ENCODE measurements at regions not wholly inside any gene's neighbourhood (a gene's known extent, or its start where the extent isn't known, plus 50 kb on each side); places are given as distances from the start of the nearest gene placed in this dataset.
A peak's percentile ranks its signal among the peaks of the same experiment; 100 is the strongest.
"Not testable (repeated sequence)": the region's sequence is repeated elsewhere in the genome, so short reads cannot be mapped to it uniquely, and the experiment has no call there.

GRCh38 chr1:222019029-222019428 lies 277.1 kb upstream of the DUSP10 start:
- H3K36me3 ChIP-seq = no peaks in the 10 kb centered on the region
- H3K4me3 ChIP-seq = no peak overlapping the region
- H3K9me3 ChIP-seq = no peaks in the 10 kb centered on the region
- H3K27me3 ChIP-seq = no peaks in the 10 kb centered on the region
- no peak for DNase-seq

- Histone ChIP-seq H3K4me3 (no peak overlapping the region), H3K36me3 (no peaks in the 10 kb centered on the region), H3K27me3 (no peaks in the 10 kb centered on the region), H3K9me3 (no peaks in the 10 kb centered on the region)
- no peak for DNase-seq
Observed at GRCh38 chr1:222018041-222018440, 276.2 kb upstream of the DUSP10 start.

DNA sequence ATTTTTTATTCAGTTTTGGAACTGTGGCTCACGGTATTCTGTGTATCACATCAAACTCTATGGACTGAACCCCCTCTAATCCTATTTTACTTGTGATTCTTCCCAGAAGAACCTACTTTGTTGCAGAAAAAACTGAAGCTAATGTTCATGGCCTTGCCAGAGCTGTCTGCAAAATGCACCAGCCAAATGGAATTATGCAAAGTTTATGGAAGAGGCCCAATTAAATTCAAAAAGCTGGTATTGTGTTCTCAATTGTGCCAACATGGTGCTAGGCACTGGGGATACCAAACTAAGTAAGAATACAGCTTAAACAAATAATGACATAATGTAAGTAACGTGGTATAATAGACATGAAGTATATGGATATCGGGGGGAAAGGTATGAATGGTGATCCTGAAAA lies 273.8 kb upstream of the DUSP10 start:
- Histone ChIP-seq H3K36me3 (no peaks in the 10 kb centered on the region), H3K9me3 (no peaks in the 10 kb centered on the region; the same call in 1 of the 2 replicates), H3K4me3 (no peak overlapping the region), H3K27me3 (no peaks in the 10 kb centered on the region)
- DNase-seq = no peak

DNA sequence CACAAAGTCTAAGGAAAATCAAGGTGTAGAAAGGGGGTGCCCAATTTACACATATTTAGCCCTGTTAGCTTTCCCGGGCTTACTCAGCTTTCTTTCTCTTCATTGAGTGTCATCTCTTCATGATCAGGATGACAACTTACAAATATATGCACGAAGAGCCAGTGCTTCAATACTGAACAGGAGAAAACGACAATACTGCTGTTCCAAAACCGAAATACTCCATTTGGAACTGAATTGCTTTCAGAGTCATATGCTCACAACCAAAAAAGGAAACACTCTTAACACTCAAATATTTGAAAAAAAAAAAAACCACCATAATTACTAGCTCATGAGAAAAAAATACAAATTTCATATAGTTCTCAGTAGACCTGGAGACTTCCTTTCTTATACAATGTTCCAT lies 272.1 kb upstream of the DUSP10 start:
- H3K36me3 ChIP-seq = no peaks in the 10 kb centered on the region
- DNase-seq = no peak
- H3K9me3 ChIP-seq = no peaks in the 10 kb centered on the region; the same call in 1 of the 2 replicates
- no peak overlapping the region for H3K4me3 ChIP-seq
- H3K27me3 ChIP-seq = no peaks in the 10 kb centered on the region

GRCh38 chr1:222012816-222013215 lies 270.9 kb upstream of the DUSP10 start:
- no peaks in the 10 kb centered on the region; the same call in 1 of the 2 replicates for H3K9me3 ChIP-seq
- H3K36me3 ChIP-seq = no peaks in the 10 kb centered on the region
- no peak for DNase-seq
- no peak overlapping the region for H3K4me3 ChIP-seq
- no peaks in the 10 kb centered on the region for H3K27me3 ChIP-seq

DNA sequence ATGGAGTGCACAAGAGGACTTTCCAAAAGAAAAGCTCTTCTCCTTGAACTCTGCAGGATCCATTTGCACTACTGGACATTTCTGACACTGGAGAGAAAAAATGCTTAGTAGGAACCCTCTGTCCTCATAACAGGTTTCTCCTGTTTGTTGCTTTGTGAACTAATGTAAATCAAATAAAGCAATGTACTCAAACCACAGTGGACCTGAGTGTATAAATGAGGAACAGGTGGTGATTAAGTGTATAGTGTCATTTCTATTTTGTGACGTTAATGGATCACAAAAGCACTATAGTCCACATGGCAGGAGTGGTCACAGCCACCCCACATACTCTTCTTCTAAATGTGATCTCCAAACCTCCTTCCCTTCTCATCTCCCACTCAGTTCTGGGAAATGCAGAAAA lies 268.4 kb upstream of the DUSP10 start:
- no peak for DNase-seq
- H3K9me3 ChIP-seq = no peaks in the 10 kb centered on the region; the same call in 1 of the 2 replicates

GRCh38 chr1:222009105-222009730 lies 267.3 kb upstream of the DUSP10 start:
- Histone ChIP-seq H3K27me3 (no peaks in the 10 kb centered on the region), H3K4me3 (no peak overlapping the region), H3K36me3 (no peaks in the 10 kb centered on the region), H3K9me3 (no peaks in the 10 kb centered on the region; the same call in 1 of the 2 replicates)
- DNase-seq = no peak

More for the DNA sequence above, 268.4 kb upstream of the DUSP10 start:
- H3K27me3 ChIP-seq = no peaks in the 10 kb centered on the region
- no peak overlapping the region for H3K4me3 ChIP-seq
- no peaks in the 10 kb centered on the region for H3K36me3 ChIP-seq

DNA sequence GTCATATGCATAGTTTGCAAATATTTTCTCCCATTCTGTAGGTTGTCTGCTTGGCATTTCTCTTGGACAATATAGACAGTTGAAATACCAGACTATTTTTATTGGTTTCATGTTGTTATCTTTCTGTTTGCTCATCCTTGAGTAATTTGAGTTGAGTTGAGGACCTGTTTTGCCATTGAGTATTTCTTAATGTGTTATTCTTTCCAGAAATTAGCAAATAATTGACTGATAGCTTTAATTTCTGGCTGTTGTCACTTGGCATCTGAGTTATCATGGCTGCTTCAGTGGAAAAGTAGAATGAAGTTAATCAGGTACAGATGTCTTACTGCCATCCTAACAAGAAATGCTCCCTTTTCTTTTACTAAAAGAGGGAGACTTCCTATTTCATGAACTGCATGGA lies 264.8 kb upstream of the DUSP10 start:
- Histone ChIP-seq H3K9me3 (no peaks in the 10 kb centered on the region; the same call in 1 of the 2 replicates), H3K4me3 (no peak overlapping the region), H3K27me3 (no peaks in the 10 kb centered on the region), H3K36me3 (no peaks in the 10 kb centered on the region)
- no peak for DNase-seq

DNA sequence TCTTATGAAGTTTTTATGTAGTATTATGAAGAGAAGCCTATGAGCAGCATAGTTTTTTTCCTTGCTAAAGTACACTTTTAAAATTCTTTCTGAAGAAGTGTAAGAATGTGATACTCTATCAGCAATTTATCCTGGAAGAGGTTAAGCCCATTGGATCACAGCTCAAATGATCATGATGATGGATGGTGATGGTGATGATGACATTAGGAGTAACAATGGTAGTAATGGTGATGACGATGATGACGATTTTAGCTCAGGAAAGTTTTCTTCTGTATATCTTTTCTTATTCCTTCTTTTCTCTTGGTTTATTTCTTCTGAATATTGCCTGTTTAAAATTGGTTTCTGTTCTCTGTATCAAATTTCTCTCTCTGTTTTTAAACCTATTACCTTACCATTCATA lies 262.9 kb upstream of the DUSP10 start:
- no peak overlapping the region for H3K4me3 ChIP-seq
- no peaks in the 10 kb centered on the region for H3K27me3 ChIP-seq
- H3K9me3 ChIP-seq = no peaks in the 10 kb centered on the region
- DNase-seq = no peak
- H3K36me3 ChIP-seq = no peaks in the 10 kb centered on the region

DNA sequence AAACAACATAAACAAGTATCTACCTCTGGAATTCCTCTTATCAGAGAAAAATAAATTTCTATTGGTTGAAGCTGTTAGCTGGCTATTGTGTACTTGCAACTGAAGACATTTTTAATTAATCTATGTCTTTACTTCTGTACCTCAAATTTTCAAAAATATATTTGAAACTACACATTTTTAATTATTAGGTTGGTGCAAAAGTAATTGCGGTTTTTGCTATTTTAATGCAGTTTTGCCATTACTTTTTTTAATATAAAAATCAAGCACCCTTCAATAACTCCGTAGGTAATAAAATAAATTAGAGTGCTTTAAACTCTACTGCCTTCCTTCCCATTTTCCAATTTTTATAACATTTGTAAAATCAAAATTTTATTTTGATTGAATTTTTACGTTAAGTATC lies 262.1 kb upstream of the DUSP10 start:
- Histone ChIP-seq H3K36me3 (no peaks in the 10 kb centered on the region), H3K27me3 (no peaks in the 10 kb centered on the region), H3K9me3 (no peaks in the 10 kb centered on the region), H3K4me3 (no peak overlapping the region)
- DNase-seq = no peak

DNA sequence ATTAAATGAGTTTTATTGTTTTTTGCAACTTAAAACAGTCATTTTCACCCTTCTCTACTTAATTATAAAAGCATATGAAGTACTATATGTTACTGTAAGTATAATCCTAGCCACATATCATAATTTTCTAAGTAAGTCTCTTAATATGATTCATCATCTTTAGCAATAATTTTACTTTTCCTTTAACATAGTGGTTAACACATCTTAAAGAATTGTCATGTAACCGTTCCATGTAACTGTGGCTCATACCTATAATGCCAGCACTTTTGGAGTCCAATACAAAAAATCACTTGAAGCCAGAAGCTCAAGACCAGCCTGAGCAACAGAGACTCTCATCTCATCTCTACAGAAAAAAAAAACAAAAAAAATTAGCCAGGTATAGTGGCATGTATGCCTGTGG lies 260.6 kb upstream of the DUSP10 start:
- Histone ChIP-seq H3K4me3 (no peak overlapping the region), H3K27me3 (no peaks in the 10 kb centered on the region), H3K36me3 (no peaks in the 10 kb centered on the region), H3K9me3 (no peaks in the 10 kb centered on the region)
- no peak for DNase-seq

GRCh38 chr1:222000131-222000530 lies 258.2 kb upstream of the DUSP10 start:
- no peak for DNase-seq
- Histone ChIP-seq H3K4me3 (no peak overlapping the region), H3K9me3 (no peaks in the 10 kb centered on the region), H3K27me3 (no peaks in the 10 kb centered on the region), H3K36me3 (no peaks in the 10 kb centered on the region)

DNA sequence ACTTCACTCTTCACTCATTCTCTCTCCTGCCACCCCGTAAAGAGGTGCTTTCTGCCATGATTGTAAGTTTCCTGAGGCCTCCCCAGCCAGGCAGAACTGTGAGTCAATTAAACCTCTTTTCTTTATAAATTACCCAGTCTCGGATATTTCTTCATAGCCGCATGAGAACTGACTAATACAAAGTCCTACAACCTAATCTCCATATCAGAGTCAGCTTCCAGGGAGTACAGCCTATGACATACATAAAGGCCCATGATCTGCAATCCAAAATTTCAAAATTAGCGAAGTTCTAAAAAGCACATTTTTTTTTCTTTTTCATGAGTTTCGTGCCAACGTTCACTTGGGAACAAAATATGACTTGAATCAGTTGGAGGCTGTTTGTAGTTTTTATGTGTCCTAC lies 256.9 kb upstream of the DUSP10 start:
- Histone ChIP-seq H3K36me3 (no peaks in the 10 kb centered on the region), H3K4me3 (no peak overlapping the region), H3K9me3 (no peaks in the 10 kb centered on the region), H3K27me3 (no peaks in the 10 kb centered on the region)
- no peak for DNase-seq

DNA sequence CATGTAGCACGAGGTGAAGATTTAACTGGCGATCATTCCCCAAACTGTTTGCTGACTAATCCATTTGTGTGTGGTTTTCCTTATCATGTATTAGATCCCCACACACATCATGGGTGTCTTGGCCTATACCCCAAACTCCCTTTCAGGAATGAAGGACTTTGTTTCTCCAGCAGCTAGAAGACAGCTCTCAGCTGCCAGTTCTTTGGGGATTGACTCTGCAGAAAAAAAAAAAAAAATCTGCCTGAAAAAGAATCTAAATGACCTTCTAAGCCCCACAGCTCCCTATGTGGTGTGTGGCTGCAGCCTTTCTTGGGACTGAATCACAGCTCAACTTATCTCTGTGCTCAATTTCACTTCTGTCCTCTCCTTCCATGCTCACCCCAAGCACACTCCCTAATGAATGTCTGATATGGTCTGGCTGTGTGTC lies 256.3 kb upstream of the DUSP10 start:
- no peak overlapping the region for H3K4me3 ChIP-seq
- no peaks in the 10 kb centered on the region for H3K36me3 ChIP-seq
- no peaks in the 10 kb centered on the region for H3K27me3 ChIP-seq
- no peak for DNase-seq
- H3K9me3 ChIP-seq = no peaks in the 10 kb centered on the region

GRCh38 chr1:221997012-221997411 lies 255.1 kb upstream of the DUSP10 start:
- H3K9me3 ChIP-seq, H3K36me3 ChIP-seq, H3K4me3 ChIP-seq, H3K27me3 ChIP-seq: not testable (repeated sequence)
- DNase-seq = peak; percentile 59

DNA sequence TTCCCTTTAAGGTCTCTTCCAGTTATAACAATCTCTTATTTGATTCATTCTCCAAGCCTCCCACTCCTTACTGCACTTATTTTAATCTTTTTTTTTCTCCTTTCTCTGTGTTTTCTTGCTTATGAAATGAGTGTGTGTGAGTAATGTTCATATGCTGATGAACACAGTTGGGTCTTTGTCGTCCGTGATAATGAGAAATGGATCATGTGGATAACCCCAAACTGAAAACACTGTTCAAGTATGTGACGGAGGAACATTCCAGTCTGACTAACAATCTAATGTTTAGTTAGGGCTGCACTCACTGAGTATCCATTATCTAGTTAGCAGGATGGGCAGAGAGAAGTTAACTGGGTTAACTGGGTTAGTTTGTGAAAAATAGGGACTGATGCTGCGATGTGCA lies 253.1 kb upstream of the DUSP10 start:
- no peaks in the 10 kb centered on the region for H3K9me3 ChIP-seq
- no peak overlapping the region for H3K4me3 ChIP-seq
- H3K36me3 ChIP-seq = no peaks in the 10 kb centered on the region
- DNase-seq = no peak
- H3K27me3 ChIP-seq = no peaks in the 10 kb centered on the region

- Histone ChIP-seq H3K27me3 (no peaks in the 10 kb centered on the region), H3K36me3 (no peaks in the 10 kb centered on the region), H3K9me3 (no peaks in the 10 kb centered on the region), H3K4me3 (no peak overlapping the region)
- no peak for DNase-seq
Observed at GRCh38 chr1:221994274-221994698, 252.4 kb upstream of the DUSP10 start.

DNA sequence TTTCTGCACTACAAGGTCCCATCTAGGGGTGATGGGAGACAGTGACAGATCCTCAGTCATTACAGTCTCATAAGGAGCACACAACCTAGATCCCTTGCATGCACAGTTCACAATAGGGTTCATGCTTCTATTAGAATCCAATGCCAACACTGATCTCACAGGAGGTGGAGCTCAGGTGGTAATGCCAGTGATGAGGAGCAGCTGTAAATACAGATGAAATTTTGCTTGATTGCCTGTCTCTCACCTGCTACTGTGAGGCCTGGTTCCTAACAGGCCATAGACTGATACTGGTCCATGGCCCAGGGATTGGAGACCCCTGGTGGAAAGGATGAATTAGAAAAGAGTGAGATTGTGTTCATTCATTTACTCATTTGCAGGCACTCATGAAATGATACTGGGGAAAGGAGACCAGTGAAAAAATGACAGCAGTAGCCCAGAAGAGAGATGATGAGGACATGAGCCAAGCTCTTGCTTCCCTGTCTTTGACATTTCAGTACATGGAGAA lies 251.6 kb upstream of the DUSP10 start:
- Histone ChIP-seq H3K4me3 (no peak overlapping the region), H3K9me3 (no peaks in the 10 kb centered on the region)

More for the DNA sequence above, 251.6 kb upstream of the DUSP10 start:
- Histone ChIP-seq H3K36me3 (no peaks in the 10 kb centered on the region), H3K27me3 (no peaks in the 10 kb centered on the region)
- no peak for DNase-seq
